Testis (tissue), 2 donors: ENCODE measurements at regions not wholly inside any gene's neighbourhood (a gene's known extent, or its start where the extent isn't known, plus 50 kb on each side); places are given as distances from the start of the nearest gene placed in this dataset.

ENCODE experiments used
- POLR2A ChIP-seq: fragments of 450-650 bp; IDR thresholded peaks from one replicate; pipeline ENCODE4 v1.6.1; 2017; ENCODE audit warnings: antibody characterized with exemption, mild to moderate bottlenecking, moderate library complexity
- TF ChIP-seq, protein P1 (sequence below), 3 experiments: fragments of 450-650 bp in 2 of 3; fragments of 200-600 bp in 1 of 3; sonication (generic) in 1 of 3; IDR thresholded peaks; one replicate each; pipeline ENCODE4 v1.5.1; 2016 to 2019; ENCODE audit warnings: antibody characterized with exemption in 3 of 3, mild to moderate bottlenecking in 2 of 3, moderate library complexity in 1 of 3

DNA sequence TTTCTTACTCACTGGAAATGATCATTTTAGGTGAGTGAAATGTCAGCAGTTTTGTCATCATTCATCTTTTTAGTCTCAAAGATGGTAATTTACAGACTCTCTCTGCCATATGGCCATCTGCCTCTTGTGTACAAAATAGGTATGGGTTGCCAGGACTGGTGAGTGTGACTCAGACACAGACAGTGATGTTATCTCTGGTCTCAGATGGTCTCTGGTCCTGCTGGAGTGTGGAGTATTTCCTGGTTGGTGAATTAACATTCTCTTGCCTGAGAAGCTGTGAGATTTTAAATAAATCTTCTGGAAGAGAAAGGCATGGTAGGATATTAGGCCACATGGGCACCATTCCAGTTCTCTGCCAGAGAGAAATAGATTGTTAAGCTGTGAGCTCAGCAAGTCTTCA lies 207.0 kb downstream of the ATP23 start:
- TF ChIP-seq POLR2A, result no peak
- TF ChIP-seq, protein P1, sequence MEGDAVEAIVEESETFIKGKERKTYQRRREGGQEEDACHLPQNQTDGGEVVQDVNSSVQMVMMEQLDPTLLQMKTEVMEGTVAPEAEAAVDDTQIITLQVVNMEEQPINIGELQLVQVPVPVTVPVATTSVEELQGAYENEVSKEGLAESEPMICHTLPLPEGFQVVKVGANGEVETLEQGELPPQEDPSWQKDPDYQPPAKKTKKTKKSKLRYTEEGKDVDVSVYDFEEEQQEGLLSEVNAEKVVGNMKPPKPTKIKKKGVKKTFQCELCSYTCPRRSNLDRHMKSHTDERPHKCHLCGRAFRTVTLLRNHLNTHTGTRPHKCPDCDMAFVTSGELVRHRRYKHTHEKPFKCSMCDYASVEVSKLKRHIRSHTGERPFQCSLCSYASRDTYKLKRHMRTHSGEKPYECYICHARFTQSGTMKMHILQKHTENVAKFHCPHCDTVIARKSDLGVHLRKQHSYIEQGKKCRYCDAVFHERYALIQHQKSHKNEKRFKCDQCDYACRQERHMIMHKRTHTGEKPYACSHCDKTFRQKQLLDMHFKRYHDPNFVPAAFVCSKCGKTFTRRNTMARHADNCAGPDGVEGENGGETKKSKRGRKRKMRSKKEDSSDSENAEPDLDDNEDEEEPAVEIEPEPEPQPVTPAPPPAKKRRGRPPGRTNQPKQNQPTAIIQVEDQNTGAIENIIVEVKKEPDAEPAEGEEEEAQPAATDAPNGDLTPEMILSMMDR (IDR thresholded peaks at IDR 0.05), result no peak
